Vagina (tissue), 2 donors: ENCODE measurements at regions not wholly inside any gene's neighbourhood (a gene's known extent, or its start where the extent isn't known, plus 50 kb on each side); places are given as distances from the start of the nearest gene placed in this dataset.

Experiments
- DNase-seq, 2 donors: peaks; one replicate each; pipeline ENCODE4 v3.0.0-alpha.2; 2017; ENCODE audit errors: extremely low spot score in 2 of 2
- H3K27ac ChIP-seq: fragments of 200-600 bp; sonication (generic); one replicate; pipeline ENCODE4 v1.5.1; 2019
- H3K27me3 ChIP-seq: fragments of 200-600 bp; sonication (generic); one replicate; pipeline ENCODE4 v1.5.1; 2019
- H3K36me3 ChIP-seq, 2 donors: fragments of 200-600 bp; sonication (generic); one replicate each; pipeline ENCODE4 v1.5.1; 2017 to 2019
- H3K4me1 ChIP-seq: fragments of 200-600 bp; sonication (generic); one replicate; pipeline ENCODE4 v1.5.1; 2019
- H3K4me3 ChIP-seq, 2 donors: fragments of 200-600 bp; sonication (generic); 1 replicate in 1 of 2; 2 replicates in 1 of 2; pipeline ENCODE4 v1.5.1; 2016 to 2019
- H3K9me3 ChIP-seq: fragments of 200-600 bp; sonication (generic); one replicate; pipeline ENCODE4 v1.5.1; 2019
- POLR2A ChIP-seq, 2 donors: fragments of 450-650 bp; IDR thresholded peaks; one replicate each; pipeline ENCODE4 v1.6.1; 2017; ENCODE audit warnings: antibody characterized with exemption in 2 of 2, mild to moderate bottlenecking in 2 of 2, moderate library complexity in 2 of 2
- POLR2AphosphoS5 ChIP-seq, 2 donors: sonication (generic); formaldehyde crosslinking; IDR thresholded peaks; one replicate each; pipeline ENCODE4 v1.9.0; 2017; ENCODE audit warnings: antibody characterized with exemption in 2 of 2, mild to moderate bottlenecking in 2 of 2, low read depth in 1 of 2; ENCODE audit not compliant: insufficient read depth in 1 of 2
- intact Hi-C: fragments of 100-400 bp; cut with DNase I; formaldehyde crosslinking; loops from one replicate; pipeline ENCODE4 v1.15.1; 2023
- TF ChIP-seq, protein P1 (sequence below), 3 experiments: fragments of 450-650 bp in 2 of 3; fragments of 200-600 bp in 1 of 3; sonication (generic) in 1 of 3; IDR thresholded peaks; one replicate each; pipeline ENCODE4 v1.5.1; 2017 to 2019; ENCODE audit warnings: antibody characterized with exemption in 3 of 3, mild to moderate bottlenecking in 2 of 3, moderate library complexity in 2 of 3

- DNase-seq = no peak
- TF ChIP-seq, protein P1, sequence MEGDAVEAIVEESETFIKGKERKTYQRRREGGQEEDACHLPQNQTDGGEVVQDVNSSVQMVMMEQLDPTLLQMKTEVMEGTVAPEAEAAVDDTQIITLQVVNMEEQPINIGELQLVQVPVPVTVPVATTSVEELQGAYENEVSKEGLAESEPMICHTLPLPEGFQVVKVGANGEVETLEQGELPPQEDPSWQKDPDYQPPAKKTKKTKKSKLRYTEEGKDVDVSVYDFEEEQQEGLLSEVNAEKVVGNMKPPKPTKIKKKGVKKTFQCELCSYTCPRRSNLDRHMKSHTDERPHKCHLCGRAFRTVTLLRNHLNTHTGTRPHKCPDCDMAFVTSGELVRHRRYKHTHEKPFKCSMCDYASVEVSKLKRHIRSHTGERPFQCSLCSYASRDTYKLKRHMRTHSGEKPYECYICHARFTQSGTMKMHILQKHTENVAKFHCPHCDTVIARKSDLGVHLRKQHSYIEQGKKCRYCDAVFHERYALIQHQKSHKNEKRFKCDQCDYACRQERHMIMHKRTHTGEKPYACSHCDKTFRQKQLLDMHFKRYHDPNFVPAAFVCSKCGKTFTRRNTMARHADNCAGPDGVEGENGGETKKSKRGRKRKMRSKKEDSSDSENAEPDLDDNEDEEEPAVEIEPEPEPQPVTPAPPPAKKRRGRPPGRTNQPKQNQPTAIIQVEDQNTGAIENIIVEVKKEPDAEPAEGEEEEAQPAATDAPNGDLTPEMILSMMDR (IDR thresholded peaks at IDR 0.05) = no peak
- TF ChIP-seq POLR2A (IDR thresholded peaks at IDR 0.05) (no peak), POLR2AphosphoS5 (IDR thresholded peaks at IDR 0.05; ENCODE audit: insufficient read depth in 1 of 2, low read depth in 1 of 2) (no peak)
- no peak overlapping the region for H3K27ac ChIP-seq
- no peaks in the 10 kb centered on the region for H3K9me3 ChIP-seq
- H3K27me3 ChIP-seq = no peaks in the 10 kb centered on the region
- H3K36me3 ChIP-seq = no peaks in the 10 kb centered on the region
- intact Hi-C loops = no loop called here
- no peak overlapping the region for H3K4me3 ChIP-seq
- H3K4me1 ChIP-seq = no peaks in the 10 kb centered on the region
Observed at GRCh38 chr13:72181661-72182060, 314.7 kb upstream of the DACH1 start.

DNA sequence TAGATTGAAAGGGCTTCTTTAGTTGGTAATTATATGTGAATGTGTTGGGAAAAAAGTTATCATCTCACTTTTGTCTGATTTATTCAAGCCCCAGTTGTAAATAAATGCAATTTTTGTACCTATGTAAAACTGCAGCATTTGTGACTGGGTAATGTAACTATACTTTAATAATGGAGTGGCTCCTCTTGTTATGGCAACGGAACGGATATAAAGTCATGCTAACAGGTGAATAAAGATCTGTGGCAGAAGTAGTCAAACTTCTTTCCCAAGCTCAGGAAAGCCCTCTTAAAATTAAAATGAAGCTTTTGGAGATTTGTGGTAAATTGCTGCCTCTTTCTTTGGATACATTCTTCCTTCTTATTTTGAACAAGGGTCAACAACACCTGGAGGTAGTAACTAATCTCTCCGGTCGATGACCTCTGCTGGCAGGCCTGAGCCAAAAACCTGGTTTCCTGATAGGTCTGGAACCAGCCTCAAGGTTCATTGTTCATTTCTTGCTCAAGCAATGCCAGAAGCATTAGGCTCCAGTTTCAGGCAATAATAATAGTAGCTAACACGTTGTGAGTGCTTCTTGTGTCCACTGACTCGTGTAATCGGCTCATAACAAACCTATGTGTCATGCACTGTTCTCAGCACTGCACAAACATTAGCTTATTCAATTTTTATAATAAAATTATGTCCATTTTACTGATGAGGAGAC is 313.4 kb upstream of the DACH1 start:
- H3K4me1 ChIP-seq = no peaks in the 10 kb centered on the region
- TF ChIP-seq, protein P1 (IDR thresholded peaks at IDR 0.05) = no peak
- TF ChIP-seq POLR2AphosphoS5 (IDR thresholded peaks at IDR 0.05; ENCODE audit: insufficient read depth in 1 of 2, low read depth in 1 of 2) = no peak
- TF ChIP-seq POLR2A (IDR thresholded peaks at IDR 0.05) = no peak
- H3K4me3 ChIP-seq = no peak overlapping the region
- no peak for DNase-seq
- H3K27ac ChIP-seq = no peak overlapping the region
- H3K27me3 ChIP-seq = no peaks in the 10 kb centered on the region
- no peaks in the 10 kb centered on the region for H3K9me3 ChIP-seq
- H3K36me3 ChIP-seq = no peaks in the 10 kb centered on the region
- intact Hi-C loops = no loop called here

DNA sequence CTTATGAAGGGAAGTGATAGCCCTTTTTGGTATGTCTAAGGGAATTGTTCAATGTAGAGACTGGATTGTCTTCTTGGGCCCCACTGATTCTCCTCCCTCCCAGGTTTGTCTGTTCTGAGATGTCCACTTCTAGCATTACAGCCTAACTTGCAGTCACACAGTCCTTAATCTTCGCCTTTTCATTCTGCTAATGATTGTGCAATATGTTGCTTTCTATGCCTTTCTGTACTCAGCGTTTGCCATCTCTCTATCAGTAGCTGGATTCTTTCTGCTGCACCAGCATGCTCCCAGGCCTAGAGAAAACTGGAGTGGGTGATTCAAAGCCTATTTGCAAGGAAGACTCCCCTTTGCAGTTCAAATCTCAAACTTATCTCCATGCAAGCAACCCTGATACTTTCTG is 307.5 kb upstream of the DACH1 start:
- H3K4me1 ChIP-seq = no peaks in the 10 kb centered on the region
- no peak overlapping the region for H3K27ac ChIP-seq
- no peaks in the 10 kb centered on the region for H3K9me3 ChIP-seq
- DNase-seq = no peak
- TF ChIP-seq POLR2A (IDR thresholded peaks at IDR 0.05) (no peak), POLR2AphosphoS5 (IDR thresholded peaks at IDR 0.05; ENCODE audit: insufficient read depth in 1 of 2, low read depth in 1 of 2) (no peak)
- TF ChIP-seq, protein P1 (IDR thresholded peaks at IDR 0.05) = no peak
- H3K36me3 ChIP-seq = no peaks in the 10 kb centered on the region
- no peak overlapping the region for H3K4me3 ChIP-seq
- H3K27me3 ChIP-seq = no peaks in the 10 kb centered on the region
- intact Hi-C loops = no loop called here

DNA sequence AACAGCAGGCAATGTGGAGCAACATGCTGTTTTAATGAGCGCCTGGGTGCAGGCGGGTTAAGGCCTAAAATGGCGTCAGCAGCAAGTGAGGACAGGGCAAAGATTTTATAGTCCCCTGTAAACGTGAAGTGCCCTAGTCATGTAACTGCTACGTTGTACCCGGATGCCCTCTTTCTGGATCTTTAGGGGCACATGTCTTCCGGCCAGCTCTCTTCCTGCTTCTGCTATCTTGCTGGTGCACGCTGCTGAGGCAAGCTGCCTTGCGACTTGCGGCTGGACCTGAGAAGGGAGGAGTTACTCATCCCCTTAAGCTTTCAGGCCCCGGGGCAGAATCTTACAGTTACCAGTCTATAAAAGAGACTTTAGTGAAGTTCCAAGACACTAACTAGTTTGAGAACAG is 303.6 kb upstream of the DACH1 start:
- TF ChIP-seq POLR2A (IDR thresholded peaks at IDR 0.05) = no peak
- TF ChIP-seq POLR2AphosphoS5 (IDR thresholded peaks at IDR 0.05; ENCODE audit: insufficient read depth in 1 of 2, low read depth in 1 of 2) = no peak
- TF ChIP-seq, protein P1 (IDR thresholded peaks at IDR 0.05) = no peak
- Histone ChIP-seq H3K27me3 (no peaks in the 10 kb centered on the region), H3K9me3 (no peaks in the 10 kb centered on the region), H3K4me1 (no peaks in the 10 kb centered on the region), H3K27ac (no peak overlapping the region), H3K4me3 (no peak overlapping the region), H3K36me3 (no peaks in the 10 kb centered on the region)
- intact Hi-C loops = no loop called here
- DNase-seq = no peak

DNA sequence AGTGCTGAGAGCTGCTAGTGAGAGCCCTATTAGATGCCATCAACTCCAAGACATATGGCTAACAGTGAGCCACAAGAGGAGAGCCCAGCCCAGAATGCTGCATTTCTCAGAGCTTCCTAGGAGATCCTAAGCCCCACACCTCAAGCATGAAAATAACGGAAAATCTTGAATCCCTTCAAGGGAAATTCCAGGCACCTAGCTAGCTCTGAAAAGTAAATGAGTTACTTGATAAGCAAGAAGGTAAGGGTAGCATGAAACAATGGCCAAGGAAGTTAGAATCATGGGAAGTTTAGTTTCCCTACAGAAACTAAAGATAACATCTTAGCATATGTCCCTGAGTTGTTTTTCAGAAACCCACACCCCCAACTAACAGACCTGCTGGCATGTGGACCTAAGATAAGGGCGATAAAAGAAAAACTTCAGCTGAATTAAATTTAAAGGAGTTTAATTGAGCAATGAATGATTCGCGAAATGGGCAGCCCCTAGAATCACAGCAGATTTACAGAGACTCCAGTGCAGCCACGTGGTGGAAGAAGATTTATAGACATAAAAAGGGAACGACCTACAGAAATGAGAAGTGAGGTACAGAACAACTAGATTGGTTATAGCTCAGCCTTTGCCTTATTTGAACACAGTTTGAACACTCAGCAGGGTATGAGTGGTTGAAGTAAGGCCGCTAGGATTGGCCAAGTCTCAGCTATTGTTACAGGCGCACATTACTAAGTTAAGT is 301.3 kb upstream of the DACH1 start:
- intact Hi-C loops = no loop called here
- Histone ChIP-seq H3K4me3 (no peak overlapping the region), H3K27me3 (no peaks in the 10 kb centered on the region), H3K27ac (no peak overlapping the region), H3K9me3 (no peaks in the 10 kb centered on the region), H3K4me1 (no peaks in the 10 kb centered on the region), H3K36me3 (no peaks in the 10 kb centered on the region)
- no peak for TF ChIP-seq POLR2AphosphoS5 (IDR thresholded peaks at IDR 0.05; ENCODE audit: insufficient read depth in 1 of 2, low read depth in 1 of 2)
- DNase-seq = no peak
